ENCODE measurements at regions not wholly inside any gene's neighbourhood (a gene's known extent, or its start where the extent isn't known, plus 50 kb on each side); places are given as distances from the start of the nearest gene placed in this dataset.

DNA sequence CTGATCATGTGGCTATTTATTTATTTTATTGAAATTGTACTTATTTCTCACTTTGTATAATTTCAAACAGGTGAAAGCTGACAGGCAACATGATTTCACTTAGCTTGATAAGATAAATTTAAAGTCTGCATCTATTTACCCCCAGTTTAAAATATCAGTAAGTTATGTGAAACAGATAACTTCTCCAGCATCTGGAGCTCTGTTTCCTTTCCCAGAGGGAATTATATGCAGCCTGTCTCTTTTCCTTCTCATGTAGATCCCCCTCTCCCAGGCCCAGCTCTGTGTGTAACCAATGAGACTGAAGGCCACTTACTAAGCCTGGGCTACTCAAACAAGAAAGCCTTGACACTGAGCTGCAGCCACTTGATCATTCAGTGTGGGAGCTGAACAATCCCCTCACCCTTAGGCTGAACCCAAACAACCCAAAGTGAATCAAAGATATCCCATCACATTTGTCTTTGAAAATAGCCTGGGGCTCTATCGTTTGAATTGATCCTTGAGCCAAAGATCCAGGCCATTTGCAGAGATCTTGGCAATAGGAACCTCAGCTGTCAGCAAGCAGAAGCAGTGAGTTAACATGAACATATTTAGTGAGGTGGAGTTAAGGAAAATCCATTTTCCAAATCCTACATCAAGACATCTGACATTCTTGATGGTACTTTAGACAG is 383.9 kb downstream of the TGFB2 start:
- no peak for DNase-seq

GRCh38 chr1:218735436-218736032 is 390.4 kb downstream of the TGFB2 start:
- no peak for DNase-seq

- DNase-seq: no peak
These were observed 394.3 kb downstream of the TGFB2 start for GRCh38 chr1:218739426-218739825.

GRCh38 chr1:218741852-218742251 is 396.7 kb downstream of the TGFB2 start:
- no peak for DNase-seq

DNA sequence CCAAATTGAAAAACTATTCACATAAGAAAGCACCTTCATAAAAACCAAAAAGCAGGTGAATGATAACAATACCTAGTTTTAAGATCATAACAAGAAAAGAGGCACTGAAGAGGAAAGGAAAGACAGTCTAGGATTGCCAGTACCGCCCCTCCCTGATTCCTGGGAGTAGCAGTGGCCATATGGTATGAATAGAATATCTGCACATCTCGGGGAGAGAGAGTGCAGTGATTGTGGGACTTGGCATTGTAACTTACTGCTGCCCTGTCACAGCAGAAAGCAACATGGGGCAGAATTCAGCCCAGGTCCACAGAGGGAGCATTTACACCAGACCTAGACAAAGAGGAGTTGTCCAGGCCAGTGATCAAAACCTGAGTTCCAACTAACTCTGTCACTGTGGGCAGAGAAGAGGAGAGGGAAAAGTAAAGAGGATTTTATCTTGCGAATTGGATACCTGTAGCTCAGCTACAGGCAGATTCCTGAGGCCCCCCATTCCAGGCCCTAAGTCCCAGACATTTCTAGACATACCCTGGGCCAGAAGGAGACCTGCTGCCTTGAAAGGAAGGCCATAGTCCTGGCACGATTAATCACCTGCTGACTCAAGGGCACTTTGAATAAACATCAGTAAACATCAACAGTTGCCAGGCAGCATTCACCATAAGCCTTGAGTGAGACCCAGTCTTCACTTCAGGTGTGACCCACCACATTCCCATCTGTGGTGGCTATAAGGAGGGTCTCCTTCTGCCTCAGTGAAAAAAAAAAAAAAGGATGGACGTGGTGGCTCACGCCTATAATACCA is 397.5 kb downstream of the TGFB2 start:
- DNase-seq: no peak

- no peak for DNase-seq
These were observed 398.8 kb downstream of the TGFB2 start for GRCh38 chr1:218743861-218744505.

- no peak for DNase-seq
These were observed 402.9 kb downstream of the TGFB2 start for GRCh38 chr1:218748071-218748470.

GRCh38 chr1:218750216-218750970 is 405.3 kb downstream of the TGFB2 start:
- DNase-seq: no peak

- DNase-seq: no peak
These were observed 406.2 kb downstream of the TGFB2 start for GRCh38 chr1:218751208-218751948.

DNA sequence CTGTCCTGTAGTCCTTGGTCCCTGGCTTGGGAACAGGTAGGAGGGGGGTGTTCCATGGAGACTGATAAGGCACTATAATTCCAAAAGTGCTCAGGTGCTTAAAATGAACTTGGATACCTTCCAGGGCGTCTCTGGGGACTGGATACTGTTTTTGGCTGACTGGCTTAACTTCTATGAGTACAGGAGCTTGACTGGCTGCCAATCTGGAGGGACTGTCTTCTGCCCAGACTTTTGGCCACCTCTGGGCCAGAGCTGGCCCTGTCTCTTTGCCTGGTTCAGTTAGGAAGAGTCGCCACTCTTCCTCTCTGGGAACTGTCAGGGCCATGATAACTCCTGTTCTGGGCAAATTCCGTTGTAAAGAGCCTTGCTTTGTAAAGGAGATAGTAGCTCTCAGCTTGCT is 407.0 kb downstream of the TGFB2 start:
- no peak for DNase-seq

DNA sequence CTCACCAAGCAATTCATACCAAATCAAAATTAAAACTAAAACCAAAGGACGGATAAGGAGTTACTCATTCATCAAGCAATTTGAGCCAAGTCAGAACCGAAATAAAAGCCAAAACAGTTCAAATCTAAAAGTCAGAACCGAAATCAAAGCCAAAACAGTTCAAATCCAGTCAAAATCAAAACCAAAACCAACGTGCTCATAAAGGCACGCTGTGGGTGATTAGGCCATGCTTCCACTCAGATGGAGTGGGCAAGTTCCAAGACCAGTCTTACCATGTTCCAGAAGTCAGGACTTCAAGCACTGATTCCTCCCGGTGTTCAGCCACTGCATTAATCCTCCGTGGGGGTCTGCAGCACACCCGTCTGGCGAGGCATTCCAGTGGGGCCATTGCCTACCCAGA is 409.3 kb downstream of the TGFB2 start:
- DNase-seq: no peak

DNA sequence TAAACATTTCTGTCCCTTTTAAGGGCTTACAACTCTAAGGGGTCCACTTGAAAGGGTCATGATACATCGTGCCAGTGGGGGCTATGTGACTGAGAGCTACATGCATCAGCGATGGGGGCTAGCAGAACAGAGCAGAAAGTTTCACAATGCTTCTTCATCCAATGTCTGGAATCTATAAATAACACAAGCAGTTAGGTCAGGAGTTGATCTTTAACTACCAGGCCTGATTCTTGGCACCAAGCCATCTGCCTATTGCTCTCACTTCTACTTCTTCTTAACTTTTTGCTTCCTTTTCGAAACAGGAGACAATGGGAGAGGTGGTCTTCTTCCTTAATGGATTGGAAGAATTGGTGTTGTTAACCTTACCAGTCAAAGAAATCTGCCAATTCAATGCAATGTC is 410.0 kb downstream of the TGFB2 start:
- DNase-seq: no peak

DNA sequence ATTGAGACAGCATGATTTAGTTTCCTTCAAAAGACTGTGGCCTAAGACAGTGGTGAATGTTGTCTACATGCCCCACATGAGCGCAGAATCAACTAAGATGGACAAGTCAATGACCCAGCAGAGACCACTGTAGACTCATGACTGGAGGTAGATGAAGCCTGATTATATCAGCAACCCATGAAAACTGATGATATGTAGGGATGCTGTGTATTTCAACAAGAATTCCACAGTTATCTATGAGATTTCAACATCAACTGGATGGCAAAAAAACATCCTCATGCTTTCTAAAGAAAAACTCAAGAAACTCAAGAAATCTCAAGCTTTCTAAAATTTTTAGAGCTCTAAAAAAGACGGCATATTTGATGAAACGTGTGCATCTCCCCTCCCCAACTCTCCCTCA is 413.9 kb upstream of the LYPLAL1 start:
- no peak for DNase-seq

GRCh38 chr1:218760601-218761570 is 412.8 kb upstream of the LYPLAL1 start:
- DNase-seq: no peak

GRCh38 chr1:218763538-218763937 is 410.1 kb upstream of the LYPLAL1 start:
- DNase-seq: no peak

DNA sequence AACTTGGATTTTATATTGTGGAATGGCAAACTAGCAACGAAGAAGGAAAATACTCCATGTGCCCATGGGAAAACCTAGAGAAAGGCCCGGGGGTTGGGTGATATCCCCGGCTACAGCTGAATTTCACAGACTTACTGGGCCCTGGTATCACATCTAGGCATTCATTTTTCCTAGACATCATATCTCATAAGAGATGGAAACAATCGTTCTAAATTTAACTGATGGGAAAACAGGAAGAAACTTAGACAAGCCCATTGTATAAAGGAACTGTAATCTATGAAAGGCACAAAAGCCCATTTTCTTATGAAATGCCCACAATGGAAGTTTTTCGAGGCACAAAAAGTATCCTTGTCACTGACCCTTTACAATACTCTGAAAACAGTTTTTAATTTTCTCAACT is 407.9 kb upstream of the LYPLAL1 start:
- DNase-seq: no peak

GRCh38 chr1:218771931-218772330 is 401.7 kb upstream of the LYPLAL1 start:
- no peak for DNase-seq

- DNase-seq: no peak
These were observed 401.1 kb upstream of the LYPLAL1 start for GRCh38 chr1:218772575-218772974.

DNA sequence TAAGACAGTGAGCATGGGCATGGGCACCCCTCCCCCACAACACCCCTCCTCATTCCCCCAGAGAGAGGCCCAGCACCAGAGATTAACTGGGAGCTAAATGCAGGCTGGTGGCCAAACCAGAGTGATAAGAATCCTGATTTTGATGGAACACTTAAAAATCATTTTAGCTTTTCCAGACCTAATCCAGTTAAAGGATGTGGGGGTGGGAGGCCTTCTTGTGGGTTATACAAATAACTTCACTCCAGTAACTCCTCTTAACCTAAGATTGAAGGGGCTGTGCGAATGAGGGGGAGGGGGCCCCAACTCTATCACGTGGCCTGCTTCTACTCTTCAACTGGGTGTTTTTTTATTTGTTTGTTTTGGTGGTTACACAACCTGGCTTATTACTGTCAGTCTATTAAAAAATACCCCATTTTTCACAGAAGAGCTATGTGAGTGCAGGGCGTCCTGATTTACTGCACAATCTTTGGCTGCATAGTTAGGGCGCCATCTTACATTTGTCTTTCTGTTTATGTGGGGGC is 398.1 kb upstream of the LYPLAL1 start:
- no peak for DNase-seq

GRCh38 chr1:218778257-218779126 is 395.2 kb upstream of the LYPLAL1 start:
- no peak for DNase-seq

Data from stimulated activated CD4-positive, alpha-beta T cell treated with anti-CD3 and anti-CD28 coated beads, Interleukin-4, amount 100 ng/mL, for 1 hour (primary cell).